Pancreas (tissue), 10 donors: ENCODE measurements at regions not wholly inside any gene's neighbourhood (a gene's known extent, or its start where the extent isn't known, plus 50 kb on each side); places are given as distances from the start of the nearest gene placed in this dataset.

Experiments
- ATAC-seq, 4 donors: fragments of 200-7000 bp; cut with Tn5 transposase; one replicate each; pipeline versions ENCODE4 v1.8.0 to v1.9.1; 2020; ENCODE audit warnings: mild to moderate bottlenecking in 4 of 4, moderate library complexity in 4 of 4
- DNase-seq, 6 donors: peaks; one replicate each; pipeline ENCODE4 v3.0.0-alpha.2; 2020
- FAIRE-seq: peaks from 2 replicates; lab custom pipeline; 2012; peaks lifted over from hg19 to GRCh38; lab: Jason Lieb, UNC
- H3K27ac ChIP-seq, 4 donors: fragments of 200-600 bp; sonication (generic); 1 replicate in 3 of 4; 2 replicates in 1 of 4; pipeline versions ENCODE4 v1.5.0 to v1.8.0; 2020
- H3K27me3 ChIP-seq, 4 donors: fragments of 200-600 bp; one replicate each; pipeline ENCODE4 v1.8.0; 2021
- H3K36me3 ChIP-seq, 3 donors: fragments of 200-600 bp; sonication (generic) in 1 of 3; one replicate each; pipeline versions ENCODE4 v1.5.0 to v1.8.0; 2020 to 2021
- H3K4me1 ChIP-seq, 3 donors: fragments of 200-600 bp; one replicate each; pipeline ENCODE4 v1.8.0; 2021
- H3K4me3 ChIP-seq, 4 donors: fragments of 200-600 bp; sonication (generic) in 2 of 4; one replicate each; pipeline versions ENCODE4 v1.5.0 to v1.8.0; 2020 to 2021
- H3K9me3 ChIP-seq, 4 donors: fragments of 200-600 bp; one replicate each; pipeline ENCODE4 v1.8.0; 2021
- WGBS, 2 donors: extraction: QIAGEN DNeasy Blood & Tissue Kit; methylation state at CpG; one replicate each; pipeline ENCODE4 v1.1.7; 2013; 5-methylcytosine and 5-hydroxymethylcytosine counted together
- intact Hi-C, 3 donors: fragments of 100-400 bp; cut with DNase I; formaldehyde crosslinking; loops; one replicate each; pipeline versions ENCODE4 v1.11.1 to v1.14.2; 2022
- TF ChIP-seq, protein P1 (sequence below), 4 donors: fragments of 200-600 bp; sonication (generic) in 3 of 4; IDR thresholded peaks; one replicate each; pipeline versions ENCODE4 v1.5.0 to v1.8.0; 2021; ENCODE audit warnings: antibody characterized with exemption in 4 of 4
- donor health status: healthy with polysubstance abuse.
- donor health status: DM: no; HTN: no; CAD: no; lungs with moderate emphysema.
- donor health status: DM: no; HTN: no; CAD: no.
- donor health status: control.
- donor health status: control.
- donor health status: Bipolar disorder and iron deficiency.
- donor health status: DM: yes; HTN: yes; CAD: no.
- donor health status: DM: no; HTN: no; CAD: no.
- donor health status: DM: no; HTN: no; CAD: no.
- donor health status: DM: yes; HTN: yes; CAD: no.

DNA sequence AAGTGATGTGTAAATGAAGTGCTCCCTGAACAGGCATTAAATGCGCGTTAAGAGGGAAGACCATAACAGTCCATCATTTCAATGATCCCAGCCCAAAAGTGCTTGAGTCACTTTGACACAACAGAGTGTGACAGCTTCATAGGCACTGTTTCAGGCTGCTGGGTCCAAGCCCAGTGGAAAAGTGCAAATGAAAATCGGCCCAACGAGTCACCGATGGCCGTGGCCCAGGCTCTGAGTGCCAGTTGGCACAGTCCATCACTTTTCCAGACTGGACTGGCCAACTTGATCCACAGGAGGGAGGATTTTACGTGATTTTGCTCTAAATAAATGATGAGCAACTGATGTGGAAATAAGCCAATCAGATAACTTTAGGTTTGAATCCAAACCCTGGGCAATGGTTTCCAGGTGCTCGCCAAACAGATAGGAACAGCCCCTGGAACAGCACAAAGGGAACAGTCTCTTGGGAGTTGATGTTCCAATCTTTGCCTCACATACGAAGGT is 114.0 kb downstream of the SP3 start:
- TF ChIP-seq, protein P1, sequence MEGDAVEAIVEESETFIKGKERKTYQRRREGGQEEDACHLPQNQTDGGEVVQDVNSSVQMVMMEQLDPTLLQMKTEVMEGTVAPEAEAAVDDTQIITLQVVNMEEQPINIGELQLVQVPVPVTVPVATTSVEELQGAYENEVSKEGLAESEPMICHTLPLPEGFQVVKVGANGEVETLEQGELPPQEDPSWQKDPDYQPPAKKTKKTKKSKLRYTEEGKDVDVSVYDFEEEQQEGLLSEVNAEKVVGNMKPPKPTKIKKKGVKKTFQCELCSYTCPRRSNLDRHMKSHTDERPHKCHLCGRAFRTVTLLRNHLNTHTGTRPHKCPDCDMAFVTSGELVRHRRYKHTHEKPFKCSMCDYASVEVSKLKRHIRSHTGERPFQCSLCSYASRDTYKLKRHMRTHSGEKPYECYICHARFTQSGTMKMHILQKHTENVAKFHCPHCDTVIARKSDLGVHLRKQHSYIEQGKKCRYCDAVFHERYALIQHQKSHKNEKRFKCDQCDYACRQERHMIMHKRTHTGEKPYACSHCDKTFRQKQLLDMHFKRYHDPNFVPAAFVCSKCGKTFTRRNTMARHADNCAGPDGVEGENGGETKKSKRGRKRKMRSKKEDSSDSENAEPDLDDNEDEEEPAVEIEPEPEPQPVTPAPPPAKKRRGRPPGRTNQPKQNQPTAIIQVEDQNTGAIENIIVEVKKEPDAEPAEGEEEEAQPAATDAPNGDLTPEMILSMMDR (IDR thresholded peaks at IDR 0.05): no peak
- DNase-seq (peak in 1 of 6 donors; percentile 14), ATAC-seq (peak in 2 of 4 donors; percentile 24 to 40), FAIRE-seq (no peak)
- Histone ChIP-seq H3K4me3 (no peak overlapping the region), H3K36me3 (no peaks in the 10 kb centered on the region), H3K27ac (no peak overlapping the region), H3K9me3 (no peaks in the 10 kb centered on the region), H3K4me1 (no peaks in the 10 kb centered on the region), H3K27me3 (no peaks in the 10 kb centered on the region)
- WGBS, 2 donors: 62 to 66% methylated on average over 9 of the region's 9 CpGs
- intact Hi-C loops: no loop called here

DNA sequence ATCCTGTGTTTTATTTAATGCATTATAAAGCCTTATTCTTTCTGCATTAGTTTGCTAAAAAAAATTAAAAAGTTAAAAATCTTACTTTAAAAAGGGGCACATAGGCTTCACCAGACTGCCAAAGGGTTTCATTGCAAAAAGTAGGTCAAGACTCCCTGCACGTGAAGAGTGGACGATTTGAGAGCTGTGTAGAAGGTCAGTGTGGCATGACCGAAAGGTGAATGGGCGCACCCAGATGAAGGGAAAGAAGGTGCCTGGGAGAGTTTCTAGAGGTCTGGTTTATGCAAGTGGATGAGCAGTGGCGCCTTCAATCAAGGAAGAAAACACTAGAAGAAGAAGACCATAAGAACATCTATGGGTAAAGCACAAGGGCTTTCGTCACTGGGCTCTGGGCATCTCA is 111.0 kb downstream of the SP3 start:
- ATAC-seq: no peak
- no peak overlapping the region for H3K4me3 ChIP-seq
- H3K27ac ChIP-seq: no peak overlapping the region
- H3K27me3 ChIP-seq: no peaks in the 10 kb centered on the region
- FAIRE-seq: no peak
- no peaks in the 10 kb centered on the region for H3K9me3 ChIP-seq
- H3K36me3 ChIP-seq: no peaks in the 10 kb centered on the region
- intact Hi-C loops: no loop called here
- H3K4me1 ChIP-seq: no peaks in the 10 kb centered on the region
- WGBS, 2 donors: 95 to 96% methylated on average over 6 of the region's 6 CpGs
- TF ChIP-seq, protein P1 (IDR thresholded peaks at IDR 0.05): no peak
- no peak for DNase-seq

DNA sequence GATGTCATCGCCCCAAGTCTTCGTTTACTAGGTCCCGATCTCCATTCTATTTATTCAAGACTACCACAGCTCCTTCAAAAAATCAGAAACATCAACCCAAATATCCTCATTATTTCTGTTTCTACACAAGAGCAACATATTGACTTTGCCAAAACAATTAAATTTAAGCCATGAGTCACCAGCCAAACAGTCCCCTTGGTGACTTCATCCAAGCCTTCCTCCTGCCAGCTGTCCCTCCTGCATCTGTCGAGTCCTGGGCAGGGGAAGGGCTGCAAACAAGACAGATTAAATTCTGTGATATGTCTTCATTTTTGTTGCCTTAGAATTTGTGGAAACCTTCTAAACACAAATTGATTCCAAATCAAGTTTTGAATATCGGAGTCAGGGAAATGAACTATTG is 110.3 kb downstream of the SP3 start:
- WGBS, 2 donors: 77 to 78% methylated on average over 5 of the region's 5 CpGs
- no peaks in the 10 kb centered on the region for H3K4me1 ChIP-seq
- no peak for DNase-seq

DNA sequence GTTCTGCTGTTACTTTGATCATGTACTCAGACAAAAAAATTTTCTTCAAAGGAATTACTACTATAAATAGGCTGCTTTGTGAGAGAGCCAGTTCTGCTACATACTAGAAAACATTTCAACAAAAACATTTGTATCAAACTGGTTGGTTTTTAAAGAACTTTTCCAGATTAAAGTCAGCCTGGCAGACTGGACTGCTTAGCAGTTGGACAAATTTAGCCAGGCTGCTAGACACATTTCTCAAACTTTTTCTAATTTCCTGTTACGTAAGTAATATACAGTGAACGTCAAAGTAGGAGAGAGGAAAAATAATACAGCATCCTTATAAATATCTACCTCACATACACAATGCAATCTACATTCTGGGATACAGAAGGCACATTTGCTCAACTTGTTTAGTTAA is 109.5 kb downstream of the SP3 start:
- Histone ChIP-seq H3K27me3 (no peaks in the 10 kb centered on the region), H3K27ac (no peak overlapping the region), H3K4me3 (no peak overlapping the region), H3K4me1 (no peaks in the 10 kb centered on the region), H3K36me3 (no peaks in the 10 kb centered on the region), H3K9me3 (no peaks in the 10 kb centered on the region)
- FAIRE-seq (no peak), ATAC-seq (no peak), DNase-seq (no peak)
- 74 to 76% methylated on average over 2 of the region's 2 CpGs for WGBS, 2 donors
- TF ChIP-seq, protein P1 (IDR thresholded peaks at IDR 0.05): no peak
- intact Hi-C loops: no loop called here

More for the DNA sequence above, 110.3 kb downstream of the SP3 start:
- TF ChIP-seq, protein P1 (IDR thresholded peaks at IDR 0.05): no peak
- Histone ChIP-seq H3K27me3 (no peaks in the 10 kb centered on the region), H3K27ac (no peak overlapping the region), H3K9me3 (no peaks in the 10 kb centered on the region), H3K36me3 (no peaks in the 10 kb centered on the region), H3K4me3 (no peak overlapping the region)
- ATAC-seq (peak in 2 of 4 donors; percentile 56 to 71), FAIRE-seq (no peak)
- intact Hi-C loops: no loop called here
